GM12875 (cell line): ENCODE measurements at regions not wholly inside any gene's neighbourhood (a gene's known extent, or its start where the extent isn't known, plus 50 kb on each side); places are given as distances from the start of the nearest gene placed in this dataset.
"Not testable (repeated sequence)": the region's sequence is repeated elsewhere in the genome, so short reads cannot be mapped to it uniquely, and the experiment has no call there.

Experiments used
- H3K4me3 ChIP-seq: one replicate; pipeline ENCODE4 v1.5.1; 2011; ENCODE audit warnings: low read depth, low read length, control low read depth
- CTCF ChIP-seq: IDR thresholded peaks from 2 replicates; pipeline ENCODE4 v1.5.1; 2011; ENCODE audit warnings: low read depth, mild to moderate bottlenecking, control low read depth, inconsistent platforms, low read length, moderate library complexity, borderline replicate concordance; ENCODE audit not compliant: insufficient read depth

- TF ChIP-seq CTCF: no peak
These were observed 134.9 kb downstream of the OTOL1 start for GRCh38 chr3:161631536-161631935.

GRCh38 chr3:161637559-161637958 is 141.0 kb downstream of the OTOL1 start:
- TF ChIP-seq CTCF: no peak
- no peak overlapping the region for H3K4me3 ChIP-seq

More at GRCh38 chr3:161631536-161631935, 134.9 kb downstream of the OTOL1 start:
- no peak overlapping the region for H3K4me3 ChIP-seq

- not testable (repeated sequence) for H3K4me3 ChIP-seq
These were observed 142.5 kb downstream of the OTOL1 start for GRCh38 chr3:161639095-161639494.

GRCh38 chr3:161640181-161640580 is 143.6 kb downstream of the OTOL1 start:
- TF ChIP-seq CTCF: no peak

GRCh38 chr3:161641287-161641686 is 144.7 kb downstream of the OTOL1 start:
- no peak for TF ChIP-seq CTCF
- H3K4me3 ChIP-seq: no peak overlapping the region

More at GRCh38 chr3:161640181-161640580, 143.6 kb downstream of the OTOL1 start:
- no peak overlapping the region for H3K4me3 ChIP-seq

- no peak for TF ChIP-seq CTCF
These were observed 148.5 kb downstream of the OTOL1 start for GRCh38 chr3:161644891-161645635.

GRCh38 chr3:161647936-161648470 is 151.4 kb downstream of the OTOL1 start:
- H3K4me3 ChIP-seq: no peak overlapping the region
- TF ChIP-seq CTCF: no peak

More at GRCh38 chr3:161644891-161645635, 148.5 kb downstream of the OTOL1 start:
- no peak overlapping the region for H3K4me3 ChIP-seq
